HepG2 (cell line): ENCODE measurements at regions not wholly inside any gene's neighbourhood (a gene's known extent, or its start where the extent isn't known, plus 50 kb on each side); places are given as distances from the start of the nearest gene placed in this dataset.

Source experiments
- HDAC1 ChIP-seq: sonication (generic); formaldehyde crosslinking; IDR thresholded peaks from 2 replicates; pipeline ENCODE4 v1.5.1; 2020; ENCODE audit warnings: mild to moderate bottlenecking, missing genetic modification reagents
- NBN ChIP-seq: fragments of 450-650 bp; conservative IDR thresholded peaks from 2 replicates; pipeline ENCODE4 v1.6.1; 2017
- ZNF121 ChIP-seq: sonication (generic); formaldehyde crosslinking; IDR thresholded peaks from 2 replicates; pipeline ENCODE4 v1.5.0; 2020; ENCODE audit warnings: mild to moderate bottlenecking, missing genetic modification reagents
- ZNF572 ChIP-seq: sonication (generic); formaldehyde crosslinking; IDR thresholded peaks from 2 replicates; pipeline ENCODE4 v1.5.1; 2020; ENCODE audit warnings: mild to moderate bottlenecking, missing genetic modification reagents
- TF ChIP-seq, protein P1 (sequence below): sonication (generic); formaldehyde crosslinking; IDR thresholded peaks from 2 replicates; pipeline ENCODE4 v1.5.0; 2020; ENCODE audit warnings: mild to moderate bottlenecking, missing genetic modification reagents, moderate library complexity

DNA sequence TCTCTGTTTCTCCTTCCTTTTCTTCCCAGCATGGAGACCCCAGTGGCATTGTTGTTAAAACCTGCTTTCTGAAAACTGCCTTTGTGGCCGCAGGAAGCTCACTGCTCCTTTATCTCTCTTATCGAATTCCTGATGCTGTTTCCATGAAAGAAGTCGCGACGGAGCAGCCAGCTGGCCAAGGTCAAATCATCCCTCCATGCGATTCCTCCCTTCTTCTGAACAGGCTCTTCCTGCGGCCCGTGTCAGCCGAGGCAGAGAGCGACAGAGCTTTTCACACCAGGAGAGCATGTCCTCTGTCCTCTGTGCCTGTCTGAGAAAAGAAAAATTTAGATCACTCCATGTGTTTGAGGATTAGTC lies 242.1 kb upstream of the PITRM1 start:
- no peak for TF ChIP-seq ZNF121
- no peak for TF ChIP-seq NBN
- TF ChIP-seq, protein P1, sequence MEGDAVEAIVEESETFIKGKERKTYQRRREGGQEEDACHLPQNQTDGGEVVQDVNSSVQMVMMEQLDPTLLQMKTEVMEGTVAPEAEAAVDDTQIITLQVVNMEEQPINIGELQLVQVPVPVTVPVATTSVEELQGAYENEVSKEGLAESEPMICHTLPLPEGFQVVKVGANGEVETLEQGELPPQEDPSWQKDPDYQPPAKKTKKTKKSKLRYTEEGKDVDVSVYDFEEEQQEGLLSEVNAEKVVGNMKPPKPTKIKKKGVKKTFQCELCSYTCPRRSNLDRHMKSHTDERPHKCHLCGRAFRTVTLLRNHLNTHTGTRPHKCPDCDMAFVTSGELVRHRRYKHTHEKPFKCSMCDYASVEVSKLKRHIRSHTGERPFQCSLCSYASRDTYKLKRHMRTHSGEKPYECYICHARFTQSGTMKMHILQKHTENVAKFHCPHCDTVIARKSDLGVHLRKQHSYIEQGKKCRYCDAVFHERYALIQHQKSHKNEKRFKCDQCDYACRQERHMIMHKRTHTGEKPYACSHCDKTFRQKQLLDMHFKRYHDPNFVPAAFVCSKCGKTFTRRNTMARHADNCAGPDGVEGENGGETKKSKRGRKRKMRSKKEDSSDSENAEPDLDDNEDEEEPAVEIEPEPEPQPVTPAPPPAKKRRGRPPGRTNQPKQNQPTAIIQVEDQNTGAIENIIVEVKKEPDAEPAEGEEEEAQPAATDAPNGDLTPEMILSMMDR (CRISPR knock-in tag), result no peak
- TF ChIP-seq HDAC1, result no peak
- no peak for TF ChIP-seq ZNF572 (CRISPR knock-in tag)
